WI38 (cell line): ENCODE measurements at regions not wholly inside any gene's neighbourhood (a gene's known extent, or its start where the extent isn't known, plus 50 kb on each side); places are given as distances from the start of the nearest gene placed in this dataset.

ENCODE experiments used
- H3K4me3 ChIP-seq: 2 replicates; pipeline ENCODE4 v1.5.1; 2011; ENCODE audit warnings: low read depth, mild to moderate bottlenecking, control low read depth, low read length
- TF ChIP-seq, protein P1 (sequence below): IDR thresholded peaks from 2 replicates; pipeline ENCODE4 v1.5.1; 2012; ENCODE audit warnings: low read depth, mild to moderate bottlenecking, control low read depth, low read length

GRCh38 chr20:47941869-47942268, 156.6 kb upstream of the SULF2 start:
- TF ChIP-seq, protein P1, sequence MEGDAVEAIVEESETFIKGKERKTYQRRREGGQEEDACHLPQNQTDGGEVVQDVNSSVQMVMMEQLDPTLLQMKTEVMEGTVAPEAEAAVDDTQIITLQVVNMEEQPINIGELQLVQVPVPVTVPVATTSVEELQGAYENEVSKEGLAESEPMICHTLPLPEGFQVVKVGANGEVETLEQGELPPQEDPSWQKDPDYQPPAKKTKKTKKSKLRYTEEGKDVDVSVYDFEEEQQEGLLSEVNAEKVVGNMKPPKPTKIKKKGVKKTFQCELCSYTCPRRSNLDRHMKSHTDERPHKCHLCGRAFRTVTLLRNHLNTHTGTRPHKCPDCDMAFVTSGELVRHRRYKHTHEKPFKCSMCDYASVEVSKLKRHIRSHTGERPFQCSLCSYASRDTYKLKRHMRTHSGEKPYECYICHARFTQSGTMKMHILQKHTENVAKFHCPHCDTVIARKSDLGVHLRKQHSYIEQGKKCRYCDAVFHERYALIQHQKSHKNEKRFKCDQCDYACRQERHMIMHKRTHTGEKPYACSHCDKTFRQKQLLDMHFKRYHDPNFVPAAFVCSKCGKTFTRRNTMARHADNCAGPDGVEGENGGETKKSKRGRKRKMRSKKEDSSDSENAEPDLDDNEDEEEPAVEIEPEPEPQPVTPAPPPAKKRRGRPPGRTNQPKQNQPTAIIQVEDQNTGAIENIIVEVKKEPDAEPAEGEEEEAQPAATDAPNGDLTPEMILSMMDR, result no peak
- H3K4me3 ChIP-seq, result no peak overlapping the region

DNA sequence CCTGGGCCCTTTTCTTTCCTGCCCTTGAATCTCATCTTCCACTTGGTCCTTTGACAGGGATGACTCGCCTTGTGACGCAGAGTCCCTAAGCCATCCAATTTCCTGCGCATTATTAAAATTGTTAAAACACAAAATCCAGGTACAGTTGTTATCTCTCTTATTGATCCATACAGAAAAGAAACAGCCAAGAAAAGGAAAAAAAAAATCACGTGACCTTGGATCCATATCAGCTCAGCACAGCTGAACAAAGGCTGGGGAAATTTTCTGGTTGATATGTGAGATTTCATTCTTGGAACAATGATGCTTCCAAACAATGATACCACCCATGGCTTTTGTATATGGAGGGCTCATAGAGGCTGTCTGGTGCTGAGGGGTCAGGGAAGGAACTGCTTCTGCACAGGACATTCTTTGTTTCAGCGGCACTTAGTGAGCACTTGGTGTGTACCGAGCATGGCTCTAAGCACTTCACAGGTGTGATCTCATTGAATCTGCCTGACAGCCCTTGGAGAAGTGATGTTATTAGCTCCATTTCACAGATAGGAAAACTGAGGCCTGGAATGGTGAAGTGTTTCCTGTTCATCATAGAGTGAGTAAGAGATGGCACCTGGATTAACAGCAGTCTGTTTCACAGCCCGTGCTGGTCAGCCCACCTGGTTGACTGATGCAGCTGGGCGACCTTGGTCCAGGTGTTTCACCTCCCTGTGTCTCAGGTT, 155.0 kb upstream of the SULF2 start:
- TF ChIP-seq, protein P1, result no peak

DNA sequence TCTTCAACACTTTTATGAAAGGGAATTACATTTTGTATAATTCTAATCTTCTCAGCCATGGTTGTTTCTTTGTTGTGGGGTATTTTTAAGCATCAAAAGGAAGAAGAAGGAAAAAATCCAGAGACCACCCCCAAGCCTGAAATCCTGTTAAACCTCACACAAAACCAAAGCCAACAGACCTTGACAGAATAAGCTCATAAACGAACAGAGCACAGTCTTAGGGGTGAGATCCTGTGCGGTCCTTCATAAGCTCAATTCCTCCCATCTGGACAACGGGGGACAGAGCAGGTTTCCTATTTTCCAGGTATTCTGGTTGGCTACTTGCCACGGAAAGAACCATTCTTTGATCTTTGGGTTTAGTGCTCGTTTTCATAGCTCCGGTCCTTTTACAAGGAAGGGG, 151.3 kb upstream of the SULF2 start:
- no peak overlapping the region for H3K4me3 ChIP-seq
- TF ChIP-seq, protein P1, result no peak

More for the DNA sequence above, 155.0 kb upstream of the SULF2 start:
- no peak overlapping the region for H3K4me3 ChIP-seq

GRCh38 chr20:47934761-47935160, 149.5 kb upstream of the SULF2 start:
- H3K4me3 ChIP-seq, result no peak overlapping the region
- TF ChIP-seq, protein P1, result no peak

DNA sequence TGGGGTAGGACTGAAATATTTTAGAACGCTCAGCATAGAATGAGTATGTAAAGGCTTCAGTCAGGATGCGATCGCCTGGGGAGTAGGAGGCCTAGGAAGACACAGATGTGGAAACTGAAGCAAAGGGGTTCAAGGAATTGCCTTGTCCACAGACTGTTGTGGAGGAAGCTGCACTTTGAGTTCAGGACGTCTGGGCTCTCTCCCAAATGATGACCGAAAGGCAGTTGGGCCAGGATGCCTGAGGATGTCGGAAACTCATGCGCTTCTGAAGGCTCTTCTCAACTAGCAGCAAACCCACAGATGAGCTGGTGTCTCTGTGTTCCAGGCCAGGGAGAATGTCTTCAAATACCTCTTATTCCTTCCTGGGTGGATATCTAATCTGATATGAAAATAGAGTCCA, 146.2 kb upstream of the SULF2 start:
- no peak overlapping the region for H3K4me3 ChIP-seq
- TF ChIP-seq, protein P1, result no peak

DNA sequence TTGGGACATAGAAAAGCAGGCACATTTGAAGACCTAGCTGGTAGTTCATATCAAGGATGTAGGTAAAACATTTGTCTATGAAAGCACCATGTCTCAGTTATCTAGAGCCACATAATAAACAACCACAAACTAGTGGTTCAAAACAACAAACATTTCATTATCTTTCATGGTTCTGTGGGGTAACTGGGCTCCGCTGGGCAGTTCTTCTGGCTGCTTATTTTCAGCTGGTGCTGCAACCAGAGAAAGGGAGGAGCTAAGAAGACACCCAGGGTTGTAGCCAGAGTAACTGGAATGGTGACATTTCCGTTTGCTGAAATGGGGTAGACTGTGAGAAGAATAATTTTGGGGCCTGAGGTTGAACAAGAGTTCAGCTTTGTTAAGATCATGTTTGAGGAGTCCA, 145.7 kb upstream of the SULF2 start:
- no peak overlapping the region for H3K4me3 ChIP-seq
- TF ChIP-seq, protein P1, result no peak

DNA sequence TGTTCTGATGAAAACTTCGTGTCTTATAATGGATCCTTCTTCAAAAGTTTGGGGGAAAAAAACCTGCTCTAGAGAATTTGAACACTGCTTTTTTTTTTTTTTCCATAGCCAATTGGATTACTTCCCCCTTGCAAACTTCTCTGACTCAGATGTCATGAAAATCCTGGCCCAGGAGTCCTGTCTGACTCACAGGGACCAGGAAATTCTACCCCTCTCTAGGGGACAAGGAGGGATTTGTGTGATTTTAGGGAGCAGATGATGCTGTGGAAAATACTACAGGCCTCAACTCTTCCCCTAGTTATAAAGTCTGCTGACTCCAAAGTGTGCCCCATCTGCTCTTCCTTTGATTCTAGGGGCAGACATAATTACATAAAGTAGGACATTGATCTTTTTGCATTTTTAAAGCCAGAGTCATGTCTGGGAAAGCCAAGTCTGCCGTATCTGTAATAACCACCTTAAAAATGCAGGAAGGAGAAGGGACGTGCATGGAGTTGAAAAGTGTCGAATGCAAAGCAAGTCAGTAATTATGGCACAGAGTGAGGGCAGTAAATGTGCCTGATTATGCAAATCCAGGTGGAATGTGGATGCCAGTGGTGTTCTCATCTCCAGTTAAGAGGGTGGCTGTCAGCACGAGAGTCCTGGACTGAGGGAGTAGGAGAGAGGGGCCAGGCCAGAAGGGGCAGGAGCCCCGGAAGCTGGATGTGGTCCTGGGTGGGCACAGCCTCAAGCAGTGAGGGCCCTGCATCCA, 144.3 kb upstream of the SULF2 start:
- TF ChIP-seq, protein P1, result no peak
- no peak overlapping the region for H3K4me3 ChIP-seq
